ENCODE measurements at regions not wholly inside any gene's neighbourhood (a gene's known extent, or its start where the extent isn't known, plus 50 kb on each side); places are given as distances from the start of the nearest gene placed in this dataset.

GRCh38 chr12:63498239-63498638 is 170.1 kb downstream of the DPY19L2 start:
- TF ChIP-seq ASH2L (IDR thresholded peaks at IDR 0.05; ENCODE audit: borderline replicate concordance, low read depth): no peak
- TF ChIP-seq ZSCAN29 (IDR thresholded peaks at IDR 0.05): no peak
- no peak for TF ChIP-seq GABPA (IDR thresholded peaks at IDR 0.05; ENCODE audit: low read depth)
- TF ChIP-seq CHD2 (IDR thresholded peaks at IDR 0.05; ENCODE audit: borderline replicate concordance, low read depth, low read length): no peak
- TF ChIP-seq POLR2A (IDR thresholded peaks at IDR 0.05; ENCODE audit: low read depth, low read length): no peak
- TF ChIP-seq E4F1 (IDR thresholded peaks at IDR 0.05; ENCODE audit: borderline replicate concordance, partially characterized antibody): no peak

Data from GM12878 (cell line).